Karpas-422 (cell line): ENCODE measurements at regions not wholly inside any gene's neighbourhood (a gene's known extent, or its start where the extent isn't known, plus 50 kb on each side); places are given as distances from the start of the nearest gene placed in this dataset.

ENCODE experiments used
- DNase-seq: peaks from one replicate; pipeline ENCODE4 v3.0.0-alpha.2; 2015
- H2AFZ ChIP-seq: fragments of 200-600 bp; sonication (generic); 2 replicates; pipeline ENCODE4 v1.6.1; 2014; ENCODE audit warnings: antibody characterized with exemption, low read length, mixed read lengths
- H3K27ac ChIP-seq: fragments of 200-600 bp; sonication (generic); 2 replicates; pipeline ENCODE4 v1.5.1; 2014; ENCODE audit warnings: mild to moderate bottlenecking, low read length, moderate library complexity
- H3K27me3 ChIP-seq: fragments of 200-600 bp; sonication (generic); 2 replicates; pipeline ENCODE4 v1.6.1; 2014; ENCODE audit warnings: low read length, mixed read lengths
- H3K36me3 ChIP-seq: fragments of 200-600 bp; sonication (generic); 2 replicates; pipeline ENCODE4 v1.6.1; 2014; ENCODE audit warnings: low read length, mixed read lengths; ENCODE audit not compliant: insufficient read depth
- H3K4me1 ChIP-seq: fragments of 200-600 bp; sonication (generic); 2 replicates; pipeline ENCODE4 v1.6.1; 2014; ENCODE audit warnings: mild to moderate bottlenecking, low read length, mixed read lengths
- H3K4me2 ChIP-seq: fragments of 200-600 bp; sonication (generic); 2 replicates; pipeline ENCODE4 v1.6.1; 2014; ENCODE audit warnings: low read length, low read depth, mild to moderate bottlenecking; ENCODE audit not compliant: poor library complexity, severe bottlenecking
- H3K4me3 ChIP-seq: fragments of 200-600 bp; sonication (generic); 2 replicates; pipeline ENCODE4 v1.5.1; 2014; ENCODE audit warnings: mild to moderate bottlenecking, antibody characterized with exemption, low read length, mixed read lengths
- H3K79me2 ChIP-seq: fragments of 200-600 bp; sonication (generic); 2 replicates; pipeline ENCODE4 v1.6.1; 2014; ENCODE audit warnings: mild to moderate bottlenecking, low read length, mixed read lengths
- H3K9ac ChIP-seq: fragments of 200-600 bp; sonication (generic); 2 replicates; pipeline ENCODE4 v1.6.0; 2014; ENCODE audit warnings: low read length
- H3K9me2 ChIP-seq: fragments of 200-600 bp; sonication (generic), shearing (Covaris generic); replicated peaks from 2 replicates; pipeline ENCODE4 v1.6.0; 2014; ENCODE audit warnings: mild to moderate bottlenecking, low read length, moderate library complexity; ENCODE audit not compliant: insufficient read depth
- H3K9me3 ChIP-seq: fragments of 300-700, 200-600 bp; sonication (generic); 2 replicates; pipeline ENCODE4 v1.6.1; 2014; ENCODE audit warnings: low read length, mixed read lengths
- H4K20me1 ChIP-seq: fragments of 200-600 bp; sonication (generic); 2 replicates; pipeline ENCODE4 v1.6.1; 2014; ENCODE audit warnings: mild to moderate bottlenecking, antibody characterized with exemption, low read length, low read depth; ENCODE audit not compliant: insufficient read depth

- H3K27me3 ChIP-seq: no peaks in the 10 kb centered on the region
- no peak overlapping the region for H3K9ac ChIP-seq
- H3K27ac ChIP-seq: no peak overlapping the region
- H2AFZ ChIP-seq: no peak overlapping the region
- no peak for DNase-seq
- H3K4me2 ChIP-seq: no peak overlapping the region
- no peaks in the 10 kb centered on the region for H3K36me3 ChIP-seq
- no peaks in the 10 kb centered on the region for H4K20me1 ChIP-seq
- H3K4me3 ChIP-seq: no peak overlapping the region
- H3K9me3 ChIP-seq: no peaks in the 10 kb centered on the region
- no peaks in the 10 kb centered on the region for H3K79me2 ChIP-seq
- H3K4me1 ChIP-seq: no peaks in the 10 kb centered on the region
- H3K9me2 ChIP-seq: no peaks in the 10 kb centered on the region
Observed at GRCh38 chr3:132218817-132219755, 98.1 kb upstream of the ACP3 start.

GRCh38 chr3:132220986-132221385 is 96.2 kb upstream of the ACP3 start:
- no peaks in the 10 kb centered on the region for H3K79me2 ChIP-seq
- no peaks in the 10 kb centered on the region for H3K4me1 ChIP-seq
- no peaks in the 10 kb centered on the region for H3K9me3 ChIP-seq
- no peak for DNase-seq
- H3K27ac ChIP-seq: no peak overlapping the region
- H3K27me3 ChIP-seq: no peaks in the 10 kb centered on the region
- H4K20me1 ChIP-seq: no peaks in the 10 kb centered on the region
- no peak overlapping the region for H3K4me2 ChIP-seq
- no peak overlapping the region for H3K9ac ChIP-seq
- no peaks in the 10 kb centered on the region for H3K9me2 ChIP-seq
- no peaks in the 10 kb centered on the region for H3K36me3 ChIP-seq
- no peak overlapping the region for H3K4me3 ChIP-seq
- H2AFZ ChIP-seq: no peak overlapping the region

- Histone ChIP-seq H3K36me3 (no peaks in the 10 kb centered on the region), H3K9me2 (no peaks in the 10 kb centered on the region), H3K79me2 (no peaks in the 10 kb centered on the region), H3K9me3 (no peaks in the 10 kb centered on the region), H3K4me2 (no peak overlapping the region), H3K27ac (no peak overlapping the region), H3K4me1 (no peaks in the 10 kb centered on the region), H3K9ac (no peak overlapping the region), H2AFZ (no peak overlapping the region), H3K4me3 (no peak overlapping the region), H3K27me3 (no peaks in the 10 kb centered on the region), H4K20me1 (no peaks in the 10 kb centered on the region)
- no peak for DNase-seq
Observed at GRCh38 chr3:132222868-132223538, 94.2 kb upstream of the ACP3 start.

- Histone ChIP-seq H3K27me3 (no peaks in the 10 kb centered on the region), H4K20me1 (no peaks in the 10 kb centered on the region), H3K4me2 (no peak overlapping the region), H3K27ac (no peak overlapping the region), H3K4me3 (no peak overlapping the region), H3K9ac (no peak overlapping the region), H3K36me3 (no peaks in the 10 kb centered on the region), H2AFZ (no peak overlapping the region), H3K9me2 (no peaks in the 10 kb centered on the region), H3K9me3 (no peaks in the 10 kb centered on the region), H3K79me2 (no peaks in the 10 kb centered on the region), H3K4me1 (no peaks in the 10 kb centered on the region)
- no peak for DNase-seq
Observed at GRCh38 chr3:132225664-132226063, 91.5 kb upstream of the ACP3 start.

GRCh38 chr3:132228923-132229322 is 88.3 kb upstream of the ACP3 start:
- Histone ChIP-seq H3K79me2 (no peaks in the 10 kb centered on the region), H3K36me3 (no peaks in the 10 kb centered on the region), H3K9me3 (no peaks in the 10 kb centered on the region), H3K4me2 (no peak overlapping the region), H4K20me1 (no peaks in the 10 kb centered on the region), H3K9ac (no peak overlapping the region), H3K9me2 (no peaks in the 10 kb centered on the region), H2AFZ (no peak overlapping the region), H3K4me3 (no peak overlapping the region), H3K27ac (no peak overlapping the region), H3K27me3 (no peaks in the 10 kb centered on the region), H3K4me1 (no peaks in the 10 kb centered on the region)
- DNase-seq: no peak

- H3K4me2 ChIP-seq: no peak overlapping the region
- H3K27me3 ChIP-seq: no peaks in the 10 kb centered on the region
- no peak overlapping the region for H3K4me3 ChIP-seq
- no peaks in the 10 kb centered on the region for H3K9me2 ChIP-seq
- H3K36me3 ChIP-seq: no peaks in the 10 kb centered on the region
- no peak overlapping the region for H3K27ac ChIP-seq
- H3K4me1 ChIP-seq: no peaks in the 10 kb centered on the region
- H3K79me2 ChIP-seq: no peaks in the 10 kb centered on the region
- DNase-seq: no peak
- no peaks in the 10 kb centered on the region for H4K20me1 ChIP-seq
- H2AFZ ChIP-seq: no peak overlapping the region
- H3K9ac ChIP-seq: no peak overlapping the region
- H3K9me3 ChIP-seq: no peaks in the 10 kb centered on the region
Observed at GRCh38 chr3:132229641-132230040, 87.6 kb upstream of the ACP3 start.

GRCh38 chr3:132230156-132231000 is 86.8 kb upstream of the ACP3 start:
- H4K20me1 ChIP-seq: no peaks in the 10 kb centered on the region
- H3K27me3 ChIP-seq: no peaks in the 10 kb centered on the region
- no peaks in the 10 kb centered on the region for H3K79me2 ChIP-seq
- no peaks in the 10 kb centered on the region for H3K4me1 ChIP-seq
- H3K9me3 ChIP-seq: no peaks in the 10 kb centered on the region
- no peak overlapping the region for H2AFZ ChIP-seq
- no peaks in the 10 kb centered on the region for H3K9me2 ChIP-seq
- no peak overlapping the region for H3K4me3 ChIP-seq
- no peaks in the 10 kb centered on the region for H3K36me3 ChIP-seq
- H3K4me2 ChIP-seq: no peak overlapping the region
- H3K9ac ChIP-seq: no peak overlapping the region
- DNase-seq: no peak
- H3K27ac ChIP-seq: no peak overlapping the region

GRCh38 chr3:132231633-132232032 is 85.6 kb upstream of the ACP3 start:
- Histone ChIP-seq H3K27ac (no peak overlapping the region), H3K9me3 (no peaks in the 10 kb centered on the region), H3K9me2 (no peaks in the 10 kb centered on the region), H3K4me3 (no peak overlapping the region), H3K36me3 (no peaks in the 10 kb centered on the region), H4K20me1 (no peaks in the 10 kb centered on the region), H2AFZ (no peak overlapping the region), H3K4me2 (no peak overlapping the region), H3K9ac (no peak overlapping the region), H3K4me1 (no peaks in the 10 kb centered on the region), H3K27me3 (no peaks in the 10 kb centered on the region), H3K79me2 (no peaks in the 10 kb centered on the region)
- DNase-seq: no peak
